ENCODE measurements at regions not wholly inside any gene's neighbourhood (a gene's known extent, or its start where the extent isn't known, plus 50 kb on each side); places are given as distances from the start of the nearest gene placed in this dataset.

DNA sequence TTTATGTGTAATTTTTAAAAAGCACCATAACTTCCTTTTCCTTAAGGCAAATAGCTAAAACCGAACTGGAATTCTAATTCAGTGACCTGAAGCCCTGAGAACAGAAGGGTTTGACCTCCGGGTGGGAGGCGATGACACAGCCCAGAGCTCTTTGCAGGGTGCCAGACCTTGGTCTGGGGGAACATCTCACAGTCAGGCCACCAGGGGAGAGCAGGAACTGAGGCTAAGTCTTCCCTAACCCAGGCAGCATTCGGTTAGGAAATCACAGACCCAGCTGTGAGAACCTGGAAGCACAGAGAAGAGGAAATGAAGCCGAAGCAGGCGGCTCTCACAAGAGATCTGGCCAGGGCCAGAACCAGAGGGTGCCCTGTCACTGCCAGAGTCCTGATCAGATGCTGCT, 444.8 kb downstream of the TTLL7 start:
- H3K4me1 ChIP-seq = peaks cover 0 to 20% (median 0%) of the 10 kb centered on the region in 12 donors
- peak in 3 of 4 donors; percentile 36 to 74 (median 57) for ATAC-seq
- H3K4me3 ChIP-seq = no peak overlapping the region
- H3K27ac ChIP-seq = peak overlapping the region in 1 of 12 donors; percentile 15
- TF ChIP-seq POLR2A (IDR thresholded peaks at IDR 0.05) (no peak), CTCF (IDR thresholded peaks at IDR 0.05) (peak in 2 of 12 donors; percentile 11 to 14)
- no peaks in the 10 kb centered on the region for H3K36me3 ChIP-seq
- no peaks in the 10 kb centered on the region for H3K9me3 ChIP-seq
- DNase-seq = peak in 3 of 5 donors; percentile 6 to 26 (median 19)
- 29 to 37% (median 33%) methylated on average over 6 of the region's 6 CpGs for WGBS, 4 donors
- no peaks in the 10 kb centered on the region for H3K27me3 ChIP-seq
- intact Hi-C loops (cut with DNase I) = no loop called here

GRCh38 chr1:83552820-83553219, 446.1 kb downstream of the TTLL7 start:
- H3K36me3 ChIP-seq = no peaks in the 10 kb centered on the region
- intact Hi-C loops (cut with DNase I) = no loop called here
- H3K27ac ChIP-seq = no peak overlapping the region
- DNase-seq (no peak), ATAC-seq (no peak)
- no peak for TF ChIP-seq CTCF (IDR thresholded peaks at IDR 0.05)
- TF ChIP-seq POLR2A (IDR thresholded peaks at IDR 0.05) = no peak
- H3K27me3 ChIP-seq = no peaks in the 10 kb centered on the region
- H3K4me1 ChIP-seq = peaks cover 0 to 20% (median 0%) of the 10 kb centered on the region in 12 donors
- 94 to 100% (median 98%) methylated on average over 1 of the region's 1 CpG for WGBS, 4 donors
- no peak overlapping the region for H3K4me3 ChIP-seq
- H3K9me3 ChIP-seq = no peaks in the 10 kb centered on the region

DNA sequence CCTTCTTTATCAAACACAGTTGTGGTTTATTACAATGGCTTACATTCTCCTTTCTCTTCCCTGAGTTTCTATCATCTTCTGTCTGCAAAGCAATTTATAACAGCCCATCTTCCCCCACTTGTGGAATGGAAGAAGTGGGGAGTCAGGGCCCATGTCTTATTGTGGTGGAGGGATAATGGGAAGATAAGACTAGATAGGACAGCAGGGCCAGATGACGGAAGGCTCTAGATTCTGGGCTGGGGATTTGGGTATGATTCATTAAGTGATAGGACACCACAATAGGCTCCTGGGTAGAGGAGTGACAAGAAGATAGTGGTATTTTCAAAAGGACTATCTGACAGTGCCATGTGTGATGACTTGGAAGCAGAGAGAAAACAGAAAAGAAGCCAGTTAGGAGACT, 450.6 kb downstream of the TTLL7 start:
- Histone ChIP-seq H3K27me3 (no peaks in the 10 kb centered on the region), H3K4me3 (no peak overlapping the region), H3K9me3 (peaks cover 0 to 9% (median 0%) of the 10 kb centered on the region in 12 donors), H3K27ac (no peak overlapping the region), H3K36me3 (no peaks in the 10 kb centered on the region), H3K4me1 (peaks cover 0 to 2% (median 0%) of the 10 kb centered on the region in 12 donors)
- DNase-seq (no peak), ATAC-seq (no peak)
- intact Hi-C loops (cut with DNase I) = no loop called here
- 95 to 100% (median 96%) methylated on average over 1 of the region's 1 CpG for WGBS, 4 donors
- TF ChIP-seq CTCF (IDR thresholded peaks at IDR 0.05) (no peak), POLR2A (IDR thresholded peaks at IDR 0.05) (no peak)

DNA sequence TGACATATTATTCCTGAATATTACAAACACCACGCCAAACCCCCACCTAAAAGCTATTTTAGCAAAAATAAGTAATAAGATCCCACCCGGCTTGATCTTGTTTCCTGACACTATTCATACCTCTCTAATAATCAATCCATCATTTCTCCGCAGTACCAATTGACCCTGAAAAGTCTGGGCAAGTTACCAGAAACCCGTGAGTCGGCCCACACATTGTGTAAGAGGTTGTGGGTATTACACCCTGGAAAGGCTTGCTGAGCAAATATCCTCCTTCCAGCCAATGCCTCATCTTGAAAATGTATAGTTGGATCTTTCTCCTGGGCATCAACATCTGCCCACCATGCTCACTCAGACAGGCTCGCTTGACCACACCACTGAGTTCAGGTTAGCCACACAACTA, 451.0 kb downstream of the TTLL7 start:
- Histone ChIP-seq H3K4me1 (peaks cover 0 to 2% (median 0%) of the 10 kb centered on the region in 12 donors), H3K9me3 (peaks cover 0 to 9% (median 0%) of the 10 kb centered on the region in 12 donors), H3K27me3 (no peaks in the 10 kb centered on the region), H3K36me3 (no peaks in the 10 kb centered on the region), H3K27ac (no peak overlapping the region), H3K4me3 (no peak overlapping the region)
- no peak for TF ChIP-seq CTCF (IDR thresholded peaks at IDR 0.05)
- no peak for TF ChIP-seq POLR2A (IDR thresholded peaks at IDR 0.05)
- 94 to 97% (median 97%) methylated on average over 6 of the region's 6 CpGs for WGBS, 4 donors
- intact Hi-C loops (cut with DNase I) = no loop called here
- no peak for DNase-seq
- no peak for ATAC-seq
